H54 (cell line): ENCODE measurements at regions not wholly inside any gene's neighbourhood (a gene's known extent, or its start where the extent isn't known, plus 50 kb on each side); places are given as distances from the start of the nearest gene placed in this dataset.

Experiments
- DNase-seq: peaks from one replicate; pipeline ENCODE4 v3.0.0; 2011; ENCODE audit warnings: low spot score, mixed read lengths; ENCODE audit not compliant: insufficient read length
- FAIRE-seq: peaks from 3 replicates; lab custom pipeline; 2011; peaks lifted over from hg19 to GRCh38; lab: Jason Lieb, UNC
- POLR2A ChIP-seq: IDR thresholded peaks from 2 replicates; pipeline ENCODE4 v1.6.1; 2011; ENCODE audit warnings: low read depth, mild to moderate bottlenecking, low read length

DNA sequence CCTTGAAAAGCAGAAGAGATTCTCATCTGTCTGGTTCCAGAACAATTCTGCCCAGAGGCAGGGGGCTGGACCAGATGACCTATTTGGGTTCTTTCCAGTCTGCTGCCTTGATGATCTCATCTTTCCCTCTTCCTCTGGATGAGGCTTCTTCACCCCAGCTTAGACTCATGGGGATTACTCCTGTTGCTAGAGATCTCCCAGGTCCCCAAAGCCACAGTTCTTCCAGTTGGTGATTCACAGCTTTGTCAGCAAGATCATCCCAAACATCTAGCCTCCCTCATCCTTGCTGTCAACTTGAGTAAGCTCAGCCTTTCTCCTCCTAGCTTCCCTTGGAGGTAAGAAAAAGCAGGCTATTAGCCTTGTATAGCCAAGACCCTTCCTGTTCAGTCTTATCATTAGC lies 64.2 kb upstream of the PJA1 start:
- peak; percentile 19 for DNase-seq
- TF ChIP-seq POLR2A = no peak
- FAIRE-seq = no peak

DNA sequence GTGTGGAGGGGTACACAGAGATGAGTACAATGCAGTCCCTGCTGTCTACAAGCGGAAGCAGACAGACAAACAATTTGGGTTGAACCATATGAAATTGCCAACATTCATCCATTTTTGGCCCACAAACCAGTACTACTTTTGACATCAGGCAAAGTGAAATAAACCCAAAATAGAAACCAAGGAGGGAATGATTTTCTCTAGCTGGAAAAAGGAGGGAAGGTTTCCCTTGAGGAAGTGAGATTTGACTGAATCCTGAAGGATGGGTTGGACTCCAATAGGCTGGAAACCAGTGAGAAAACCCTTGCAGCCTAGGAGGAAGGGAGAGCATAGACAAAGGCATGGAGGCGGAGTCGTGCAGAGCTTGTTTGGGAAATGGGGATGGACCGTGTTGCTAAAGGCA lies 63.5 kb upstream of the PJA1 start:
- TF ChIP-seq POLR2A = no peak
- FAIRE-seq = no peak
- no peak for DNase-seq

DNA sequence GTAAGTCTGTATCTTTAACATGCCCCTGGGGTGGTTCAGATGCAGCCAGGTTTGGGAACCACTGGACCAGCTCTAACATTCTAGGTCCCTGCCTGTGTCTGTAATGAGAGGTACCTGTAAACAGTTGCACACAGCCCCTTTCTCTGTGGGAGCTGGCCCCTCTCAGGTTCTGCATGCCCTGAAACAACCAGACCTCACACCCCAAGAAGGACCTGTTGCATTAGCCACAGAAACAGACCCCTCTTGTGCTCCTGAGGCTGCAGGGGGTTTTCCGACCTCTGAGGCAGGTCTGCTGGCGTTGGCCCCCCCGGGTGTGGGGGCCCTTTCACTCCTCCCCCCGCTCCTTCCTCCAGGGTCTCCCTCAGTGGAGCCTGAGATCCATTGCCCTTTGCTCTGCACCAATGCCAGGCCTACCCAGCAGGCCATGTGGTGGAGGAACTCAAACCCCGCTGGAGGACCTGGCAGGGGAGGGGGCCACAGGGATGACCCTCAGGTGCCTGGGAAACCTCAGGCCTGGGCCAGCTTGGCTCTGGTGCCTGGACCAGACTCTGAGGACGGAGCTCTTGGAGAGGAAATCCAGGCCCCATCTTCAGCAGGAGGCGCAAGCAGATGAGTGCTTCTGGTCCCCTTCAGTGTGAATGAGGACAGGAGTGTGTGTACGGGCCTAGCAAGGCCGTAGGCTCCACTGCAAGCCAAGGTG lies 61.4 kb upstream of the PJA1 start:
- no peak for TF ChIP-seq POLR2A
- no peak for FAIRE-seq
- DNase-seq = no peak

DNA sequence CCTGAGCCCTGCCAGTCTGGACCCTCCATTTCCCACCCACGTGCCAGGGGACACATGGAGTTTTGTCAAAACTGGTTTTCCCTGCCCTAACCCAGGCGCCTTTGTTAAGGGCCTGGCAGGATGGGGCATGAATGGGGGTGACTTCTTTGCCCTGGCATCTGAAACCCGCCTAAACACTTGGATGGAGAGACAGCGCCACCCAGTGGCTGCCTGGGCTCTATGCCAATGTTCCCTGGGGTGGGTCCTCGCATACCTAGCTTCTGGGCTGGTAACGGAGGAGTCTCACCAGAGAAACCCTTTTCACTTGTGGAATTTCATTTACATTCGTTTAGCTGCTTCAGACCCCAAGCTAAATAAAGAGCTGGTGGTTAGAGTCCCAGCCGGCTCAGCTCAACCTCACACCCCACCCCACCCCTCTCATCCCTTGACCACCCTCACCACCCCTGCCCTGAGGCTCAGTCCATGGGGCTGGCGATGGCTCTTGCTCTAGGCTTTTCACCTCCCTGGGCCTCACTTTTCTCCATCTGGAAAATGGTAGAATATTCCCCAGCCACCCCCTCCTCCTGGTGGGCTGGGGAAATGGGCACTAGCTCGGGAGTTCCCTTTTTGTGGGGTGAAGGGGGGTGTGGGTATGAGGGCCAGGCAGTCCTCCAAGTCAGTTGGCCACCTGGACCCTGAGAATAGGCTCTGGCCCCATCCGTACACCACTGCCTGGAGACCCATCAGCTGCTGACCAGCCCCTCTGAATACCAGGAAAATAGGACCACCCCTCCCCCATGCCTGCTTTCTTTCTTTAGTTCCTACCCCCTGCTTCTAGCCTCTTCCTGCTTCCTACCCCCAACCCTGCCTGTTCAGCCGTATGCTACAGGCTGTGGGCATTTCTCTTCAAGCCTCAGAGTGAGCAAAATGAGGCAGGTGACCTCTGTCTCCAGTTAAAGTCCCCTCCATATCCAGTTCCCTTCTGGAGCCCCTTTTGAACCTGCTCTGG lies 57.1 kb upstream of the PJA1 start:
- peak; percentile 20 for FAIRE-seq
- no peak for TF ChIP-seq POLR2A

DNA sequence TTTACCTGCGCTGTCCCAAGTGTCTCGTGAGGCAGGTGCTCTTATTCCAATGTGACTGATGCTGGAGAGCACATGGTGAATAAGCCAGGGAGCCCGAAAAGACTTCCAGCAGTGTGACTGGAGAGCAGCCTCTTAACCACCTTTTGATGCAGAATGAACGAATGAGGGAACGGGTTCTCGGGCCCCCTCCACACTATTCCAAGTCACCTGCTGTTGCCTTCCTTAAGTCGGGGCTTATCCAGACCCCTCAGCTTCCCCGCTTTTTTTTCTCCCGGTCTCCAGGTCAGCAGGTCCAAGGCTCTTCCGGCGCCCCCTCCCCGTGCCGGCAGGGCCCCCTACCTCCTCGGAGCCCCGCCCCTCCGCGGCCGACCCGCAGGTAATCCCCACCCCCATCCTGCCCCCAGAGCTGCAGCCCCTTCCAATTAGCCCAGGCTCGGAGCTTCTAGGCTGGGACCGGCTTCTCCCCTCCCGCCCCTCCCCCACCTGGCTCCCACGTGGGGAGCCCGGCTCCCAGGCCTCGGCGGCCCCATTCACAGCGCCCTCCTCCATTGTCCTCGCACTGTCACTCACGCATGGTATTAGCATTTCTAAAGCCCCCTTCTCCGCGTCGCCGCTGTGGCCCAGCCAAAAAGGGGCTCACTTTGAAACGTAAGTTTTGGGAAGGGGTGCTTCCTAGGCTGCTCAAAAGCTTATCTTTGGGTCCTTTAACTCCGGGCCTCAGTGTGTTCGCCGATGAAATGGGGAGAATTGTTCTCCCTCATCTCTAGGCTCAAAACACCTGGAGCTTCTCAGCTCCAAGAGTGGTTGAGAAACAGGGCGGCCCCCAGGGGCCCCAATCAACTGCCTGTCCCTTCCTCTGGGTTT lies 56.2 kb upstream of the PJA1 start:
- DNase-seq = no peak
- no peak for TF ChIP-seq POLR2A
- no peak for FAIRE-seq

More for the DNA sequence above, 57.1 kb upstream of the PJA1 start:
- peak; percentile 54 for DNase-seq

DNA sequence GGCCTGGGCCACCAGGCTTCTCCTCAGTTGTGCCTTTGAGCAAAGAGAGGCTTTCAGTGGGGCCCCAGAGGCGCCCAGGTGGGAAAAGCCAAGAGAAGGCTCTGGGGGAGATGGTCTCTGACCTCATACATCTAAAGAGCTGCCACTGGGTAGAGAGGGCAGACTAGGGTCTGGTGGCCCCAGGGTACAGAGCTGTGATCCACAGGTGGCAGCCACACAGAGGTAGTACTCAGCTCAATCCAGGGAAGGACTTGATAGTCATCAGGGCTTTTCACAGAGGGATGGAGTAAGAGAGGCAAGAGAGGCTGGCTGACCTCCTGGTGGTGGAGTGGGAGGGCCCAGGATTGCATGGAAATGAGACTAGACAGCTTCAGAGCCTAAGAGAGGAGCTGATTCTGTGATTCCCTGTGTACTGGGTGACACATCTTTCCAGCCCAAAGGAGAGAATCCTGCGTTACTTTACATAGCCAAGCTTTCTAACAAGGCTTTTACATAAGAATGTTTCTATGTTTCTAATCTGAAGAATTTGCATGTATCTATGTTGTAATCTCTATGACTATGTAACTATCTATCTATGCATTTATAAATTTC lies 53.2 kb upstream of the PJA1 start:
- no peak for TF ChIP-seq POLR2A
- FAIRE-seq (no peak), DNase-seq (no peak)

DNA sequence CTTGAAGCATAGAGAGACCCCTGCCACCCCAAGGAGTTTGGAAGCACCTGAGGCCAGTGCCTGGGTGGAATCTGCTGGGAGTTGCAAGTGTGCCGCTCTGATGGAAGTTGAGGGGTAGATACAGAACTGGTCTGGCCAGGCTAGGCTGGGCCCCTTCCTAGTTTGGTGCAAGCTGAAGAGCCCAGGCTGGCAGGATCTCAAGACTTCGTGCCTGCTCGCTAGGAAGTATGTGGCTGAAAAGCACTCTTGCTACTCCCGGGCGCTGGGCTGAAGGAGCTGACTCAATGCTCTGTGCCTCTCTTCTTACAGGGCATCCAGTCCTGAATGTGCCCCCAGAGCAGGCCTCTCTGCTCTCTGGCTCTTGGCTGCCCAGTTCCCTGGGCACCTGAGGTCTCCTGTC lies 51.7 kb upstream of the PJA1 start:
- no peak for TF ChIP-seq POLR2A
- DNase-seq (no peak), FAIRE-seq (no peak)

DNA sequence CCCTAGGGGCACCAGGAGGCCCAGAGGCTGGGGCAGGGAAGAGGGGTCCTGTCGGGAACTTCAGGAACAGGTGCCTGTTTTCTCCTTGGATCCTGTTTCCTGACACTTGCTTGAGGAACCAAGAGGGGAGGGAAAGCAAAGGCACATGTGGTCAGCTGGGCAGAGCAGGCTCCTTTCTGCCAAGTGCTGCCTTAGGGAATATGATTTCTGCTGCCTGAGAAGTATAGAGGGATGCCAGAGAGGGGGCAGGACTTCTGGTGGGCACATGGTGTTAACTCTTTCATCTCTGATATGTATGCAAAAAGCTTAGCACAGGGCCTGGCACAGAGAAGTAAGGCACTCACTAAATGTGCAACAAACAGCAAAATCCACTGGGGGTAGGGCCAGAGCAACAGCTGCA lies 51.2 kb upstream of the PJA1 start:
- DNase-seq (no peak), FAIRE-seq (no peak)
- no peak for TF ChIP-seq POLR2A

DNA sequence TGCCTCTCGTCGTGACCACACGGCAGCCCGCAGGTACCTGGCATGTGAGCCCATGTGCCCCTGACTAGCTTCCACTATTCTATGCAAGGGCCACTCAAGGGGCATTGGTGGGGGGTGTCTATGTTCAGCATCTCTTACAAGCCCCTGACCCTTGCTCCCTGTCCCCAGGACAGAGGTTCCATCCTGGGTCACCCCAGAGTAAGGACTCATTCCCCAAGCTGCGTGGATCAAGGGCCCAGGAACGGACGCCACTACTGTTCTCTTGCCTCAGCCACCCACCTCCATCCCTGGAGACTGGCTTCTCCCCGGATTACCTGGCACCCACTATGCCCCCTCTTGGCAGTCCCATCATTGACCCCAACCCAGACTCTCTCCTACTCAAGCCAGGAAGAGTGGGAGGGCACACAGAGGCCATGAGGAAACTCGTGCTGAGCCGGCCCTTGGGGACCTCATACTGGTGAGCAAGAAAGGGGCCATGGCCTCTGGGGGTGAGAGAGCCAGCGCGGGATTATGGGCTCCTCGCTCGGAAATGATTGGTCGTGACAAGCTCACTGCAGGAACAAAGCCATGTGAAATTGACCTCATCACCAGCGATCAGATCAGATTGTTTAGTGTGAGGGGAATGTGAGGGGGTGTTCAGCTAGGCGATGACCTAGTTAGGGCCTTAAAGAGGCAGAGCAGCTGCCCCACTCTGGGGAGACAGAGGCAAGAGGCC lies 50.1 kb upstream of the PJA1 start:
- TF ChIP-seq POLR2A = no peak
- FAIRE-seq (no peak), DNase-seq (no peak)
